CD1c-positive myeloid dendritic cell (primary cell): ENCODE measurements at regions not wholly inside any gene's neighbourhood (a gene's known extent, or its start where the extent isn't known, plus 50 kb on each side); places are given as distances from the start of the nearest gene placed in this dataset.

Source experiments
- DNase-seq: peaks from one replicate; pipeline ENCODE4 v3.0.0-alpha.2; 2016; ENCODE audit errors: extremely low spot score

GRCh38 chr15:94677202-94677790 is 445.9 kb downstream of the MCTP2 start:
- no peak for DNase-seq

- no peak for DNase-seq
Observed at GRCh38 chr15:94682171-94682570, 450.8 kb downstream of the MCTP2 start.

GRCh38 chr15:94683902-94684301 is 452.5 kb downstream of the MCTP2 start:
- DNase-seq, result no peak

- DNase-seq, result no peak
Observed at GRCh38 chr15:94691169-94691568, 459.8 kb downstream of the MCTP2 start.

- DNase-seq, result no peak
Observed at GRCh38 chr15:94692710-94693109, 461.3 kb downstream of the MCTP2 start.

- no peak for DNase-seq
Observed at GRCh38 chr15:94700211-94700610, 468.9 kb downstream of the MCTP2 start.

GRCh38 chr15:94701281-94701985 is 470.1 kb downstream of the MCTP2 start:
- DNase-seq, result no peak

GRCh38 chr15:94703596-94703995 is 472.2 kb downstream of the MCTP2 start:
- DNase-seq, result no peak

GRCh38 chr15:94704421-94704820 is 473.1 kb downstream of the MCTP2 start:
- no peak for DNase-seq

GRCh38 chr15:94704946-94705345 is 473.6 kb downstream of the MCTP2 start:
- DNase-seq, result no peak

- no peak for DNase-seq
Observed at GRCh38 chr15:94709319-94709718, 478.0 kb downstream of the MCTP2 start.

- DNase-seq, result no peak
Observed at GRCh38 chr15:94722024-94722636, 490.8 kb downstream of the MCTP2 start.

GRCh38 chr15:94723801-94724200 is 492.4 kb downstream of the MCTP2 start:
- DNase-seq, result no peak

- no peak for DNase-seq
Observed at GRCh38 chr15:94731286-94731685, 499.9 kb downstream of the MCTP2 start.

GRCh38 chr15:94734460-94734859 is 503.1 kb downstream of the MCTP2 start:
- DNase-seq, result no peak

- no peak for DNase-seq
Observed at GRCh38 chr15:94736236-94736635, 504.9 kb downstream of the MCTP2 start.

- DNase-seq, result no peak
Observed at GRCh38 chr15:94739639-94740038, 508.3 kb downstream of the MCTP2 start.

- DNase-seq, result no peak
Observed at GRCh38 chr15:94740469-94740868, 509.1 kb downstream of the MCTP2 start.

GRCh38 chr15:94743668-94744067 is 512.3 kb downstream of the MCTP2 start:
- no peak for DNase-seq

- DNase-seq, result no peak
Observed at GRCh38 chr15:94744080-94744793, 512.9 kb downstream of the MCTP2 start.

- DNase-seq, result no peak
Observed at GRCh38 chr15:94745371-94745770, 514.0 kb downstream of the MCTP2 start.

GRCh38 chr15:94747510-94747909 is 516.1 kb downstream of the MCTP2 start:
- no peak for DNase-seq
